Retinal pigment epithelial cell (primary cell): ENCODE measurements at regions not wholly inside any gene's neighbourhood (a gene's known extent, or its start where the extent isn't known, plus 50 kb on each side); places are given as distances from the start of the nearest gene placed in this dataset.

Experiments used
- DNase-seq: peaks from one replicate; pipeline ENCODE4 v3.0.0-alpha.2; 2010; ENCODE audit warnings: low read depth
- H3K4me3 ChIP-seq: 2 replicates; pipeline ENCODE4 v1.5.1; 2011; ENCODE audit warnings: mild to moderate bottlenecking, low read length, control low read depth, moderate library complexity
- CTCF ChIP-seq: conservative IDR thresholded peaks from 2 replicates; pipeline ENCODE4 v1.5.1; 2011; ENCODE audit warnings: low read depth, low read length, control low read depth, inconsistent platforms

DNA sequence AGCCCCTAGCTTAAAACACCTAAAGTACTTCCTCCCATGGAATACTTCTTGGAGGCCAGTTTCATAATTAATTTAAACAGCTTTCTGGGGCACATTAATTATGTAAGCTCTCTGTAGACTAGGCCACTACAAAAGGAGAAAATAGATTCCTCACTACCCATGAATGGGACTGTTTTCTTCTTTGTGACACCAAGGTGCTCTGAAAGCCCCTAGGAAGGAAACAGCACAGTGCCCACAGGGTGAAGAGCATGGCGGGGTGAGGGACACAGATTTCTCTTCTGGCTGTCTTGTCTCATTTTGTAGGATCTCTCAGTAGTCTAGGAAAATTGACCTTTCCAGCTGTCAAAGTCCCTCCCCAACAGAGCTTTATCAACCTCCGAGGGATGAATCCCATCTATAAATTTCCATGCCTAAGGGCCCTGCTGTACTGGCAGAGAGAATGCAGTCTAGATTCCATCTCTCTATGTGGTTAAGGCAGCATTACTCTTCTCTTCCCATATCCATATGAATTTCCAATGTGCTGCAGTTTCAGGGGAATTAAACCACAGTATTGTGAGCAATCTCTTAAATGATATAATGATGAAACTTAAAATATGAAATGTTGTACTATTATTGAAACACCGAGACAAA is 183.6 kb upstream of the GRIP1 start:
- H3K4me3 ChIP-seq, result no peak overlapping the region
- no peak for TF ChIP-seq CTCF
- DNase-seq, result no peak

DNA sequence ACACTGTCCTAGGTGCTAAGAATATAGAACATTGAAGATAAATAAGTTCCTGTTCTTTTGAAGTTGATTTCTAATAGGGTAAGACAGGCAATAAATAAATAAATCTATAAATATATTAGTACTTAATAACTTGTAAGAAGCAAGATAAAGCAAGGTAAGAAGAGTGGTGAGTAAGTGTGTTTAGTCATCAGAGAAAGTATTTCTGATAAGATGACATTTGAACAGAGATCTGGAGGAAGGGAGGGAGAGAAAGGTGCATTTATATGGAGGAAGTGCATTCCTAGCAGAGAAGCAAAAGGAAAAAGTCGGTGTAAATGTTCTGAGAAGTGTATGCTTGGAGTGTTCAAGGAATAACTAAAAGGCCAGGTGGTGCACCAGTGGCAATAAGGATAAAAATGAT is 184.4 kb upstream of the GRIP1 start:
- no peak for TF ChIP-seq CTCF
- H3K4me3 ChIP-seq, result no peak overlapping the region
- no peak for DNase-seq

DNA sequence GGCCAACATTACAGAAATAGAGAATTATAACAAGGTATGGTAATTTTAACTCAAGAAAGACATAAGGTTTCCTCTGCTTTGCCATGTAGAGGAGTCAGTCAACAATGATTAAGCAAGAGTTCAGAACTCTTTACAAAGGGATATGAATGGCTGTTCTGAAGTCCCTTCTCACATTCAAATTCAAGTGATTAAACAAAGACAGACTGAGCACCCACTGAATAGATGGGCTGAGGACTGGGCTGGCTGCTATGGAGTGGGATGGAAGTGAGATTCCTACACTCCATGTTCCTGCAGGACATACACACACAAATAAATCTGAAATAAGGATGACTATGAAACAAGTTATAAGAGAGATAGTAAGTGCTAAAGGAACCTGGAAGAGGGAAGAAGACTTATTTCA is 199.0 kb upstream of the GRIP1 start:
- no peak for DNase-seq
- TF ChIP-seq CTCF, result no peak
- H3K4me3 ChIP-seq, result no peak overlapping the region

GRCh38 chr12:66879409-66879808 is 200.5 kb upstream of the GRIP1 start:
- no peak overlapping the region for H3K4me3 ChIP-seq
- no peak for DNase-seq
- no peak for TF ChIP-seq CTCF

DNA sequence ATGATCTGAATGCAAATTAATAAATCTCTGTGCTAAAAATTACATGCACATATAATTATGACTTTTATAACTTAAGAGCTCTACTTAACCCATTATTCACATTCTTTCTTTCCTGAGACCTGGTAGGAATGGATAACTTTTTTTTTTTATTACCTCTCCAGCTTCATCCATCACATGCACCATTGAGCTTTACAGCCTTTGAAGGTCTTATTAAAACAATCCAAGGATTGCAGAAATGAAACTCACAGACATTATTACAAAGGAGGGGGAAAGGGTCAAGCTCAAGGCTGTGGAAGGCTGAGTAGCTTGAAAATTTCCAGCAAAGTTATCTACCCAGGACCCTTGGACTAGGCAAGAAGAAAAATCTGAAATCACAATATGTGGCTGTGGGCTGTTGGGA is 202.5 kb upstream of the GRIP1 start:
- no peak for TF ChIP-seq CTCF
- H3K4me3 ChIP-seq, result no peak overlapping the region
- no peak for DNase-seq

- no peak overlapping the region for H3K4me3 ChIP-seq
- no peak for DNase-seq
- no peak for TF ChIP-seq CTCF
These were observed 205.2 kb upstream of the GRIP1 start for GRCh38 chr12:66884091-66884490.

GRCh38 chr12:66885115-66885875 is 206.4 kb upstream of the GRIP1 start:
- no peak for TF ChIP-seq CTCF
- no peak for DNase-seq
- H3K4me3 ChIP-seq, result no peak overlapping the region
